ENCODE measurements at regions not wholly inside any gene's neighbourhood (a gene's known extent, or its start where the extent isn't known, plus 50 kb on each side); places are given as distances from the start of the nearest gene placed in this dataset.

GRCh38 chr1:87473203-87473661, 144.6 kb downstream of the LMO4 start:
- TF ChIP-seq CTCF (IDR thresholded peaks at IDR 0.05): no peak
- TF ChIP-seq POLR2A (IDR thresholded peaks at IDR 0.05): no peak

Data from testis (tissue), 2 donors.